GM23338 (cell line): ENCODE measurements at regions not wholly inside any gene's neighbourhood (a gene's known extent, or its start where the extent isn't known, plus 50 kb on each side); places are given as distances from the start of the nearest gene placed in this dataset.

ENCODE experiments used
- ATAC-seq: fragments of 200-7000 bp; cut with Tn5 transposase; 3 replicates; pipeline ENCODE4 v1.9.1; 2020
- DNase-seq: peaks from one replicate; pipeline ENCODE4 v3.0.0-alpha.2; 2015; ENCODE audit warnings: low spot score
- H2AFZ ChIP-seq: fragments of 200-600 bp; sonication (generic); 2 replicates; pipeline ENCODE4 v1.8.0; 2016; ENCODE audit warnings: antibody characterized with exemption, mild to moderate bottlenecking, moderate library complexity
- H3F3A ChIP-seq: fragments of 200-600 bp; sonication (generic); replicated peaks from 2 replicates; pipeline ENCODE4 v1.8.0; 2017; ENCODE audit warnings: antibody characterized with exemption, mixed run types, low read depth
- H3K27ac ChIP-seq: fragments of 200-600 bp; sonication (generic); 2 replicates; pipeline ENCODE4 v1.6.1; 2016; ENCODE audit warnings: low read depth
- H3K27me3 ChIP-seq: fragments of 200-600 bp; sonication (generic); 2 replicates; pipeline ENCODE4 v1.8.0; 2016; ENCODE audit warnings: mild to moderate bottlenecking, mixed run types, moderate library complexity; ENCODE audit not compliant: insufficient read depth
- H3K36me3 ChIP-seq: fragments of 200-600 bp; sonication (generic); 2 replicates; pipeline ENCODE4 v1.8.0; 2016; ENCODE audit warnings: mild to moderate bottlenecking; ENCODE audit not compliant: insufficient read depth
- H3K4me1 ChIP-seq: fragments of 200-600 bp; sonication (generic); 2 replicates; pipeline ENCODE4 v1.8.0; 2016; ENCODE audit warnings: mild to moderate bottlenecking, moderate library complexity; ENCODE audit not compliant: insufficient read depth
- H3K4me2 ChIP-seq: fragments of 200-600 bp; sonication (generic); 2 replicates; pipeline ENCODE4 v1.7.1; 2017; ENCODE audit warnings: mixed run types
- H3K4me3 ChIP-seq: fragments of 200-600 bp; sonication (generic); 2 replicates; pipeline ENCODE4 v1.6.1; 2016; ENCODE audit warnings: mixed run types
- H3K79me2 ChIP-seq: fragments of 200-600 bp; sonication (generic); replicated peaks from 2 replicates; pipeline ENCODE4 v1.8.0; 2017; ENCODE audit warnings: mild to moderate bottlenecking; ENCODE audit not compliant: insufficient read depth
- H3K9me2 ChIP-seq: fragments of 200-600 bp; sonication (generic); 2 replicates; pipeline ENCODE4 v1.8.0; 2017; ENCODE audit not compliant: insufficient read depth
- H4K20me1 ChIP-seq: fragments of 200-600 bp; sonication (generic); replicated peaks from 2 replicates; pipeline ENCODE4 v1.8.0; 2017; ENCODE audit warnings: mild to moderate bottlenecking; ENCODE audit not compliant: insufficient read depth
- H3K27ac Mint-ChIP-seq: 2 replicates; pipeline ENCODE4 v1.8.0; 2020; ENCODE audit warnings: inconsistent platforms, mild to moderate bottlenecking, moderate library complexity, mixed read lengths
- H3K27me3 Mint-ChIP-seq: 3 replicates; pipeline ENCODE4 v1.8.0; 2022; ENCODE audit warnings: low read depth, mild to moderate bottlenecking, moderate library complexity, mixed read lengths, inconsistent platforms; ENCODE audit not compliant: insufficient read depth, poor library complexity
- H3K36me3 Mint-ChIP-seq: 3 replicates; pipeline ENCODE4 v1.8.0; 2021; ENCODE audit warnings: low read depth, mild to moderate bottlenecking, inconsistent platforms, moderate library complexity, mixed read lengths
- H3K4me1 Mint-ChIP-seq: 3 replicates; pipeline ENCODE4 v1.8.0; 2020; ENCODE audit warnings: mild to moderate bottlenecking, inconsistent platforms, mixed read lengths
- H3K4me3 Mint-ChIP-seq: 3 replicates; pipeline ENCODE4 v1.8.0; 2021; ENCODE audit warnings: moderate library complexity, mild to moderate bottlenecking, inconsistent platforms, mixed read lengths
- H3K9me3 Mint-ChIP-seq: 3 replicates; pipeline ENCODE4 v1.8.0; 2020; ENCODE audit warnings: moderate library complexity, mild to moderate bottlenecking, inconsistent platforms, mixed read lengths
- CREB1 ChIP-seq: fragments of 250-450 bp; sonication (Bioruptor Pico); IDR thresholded peaks from 2 replicates; pipeline ENCODE4 v1.5.0; 2020; ENCODE audit warnings: low read depth, mild to moderate bottlenecking, moderate library complexity
- CTCF ChIP-seq, 2 experiments: fragments of 200-600 bp in 1 of 2; sonication (generic) in 1 of 2; conservative IDR thresholded peaks; 2 replicates each; pipeline versions ENCODE4 v1.5.1 to v1.6.1; 2016 to 2017; ENCODE audit warnings: antibody characterized with exemption in 2 of 2, low read depth in 2 of 2, mild to moderate bottlenecking in 2 of 2, moderate library complexity in 1 of 2
- ETS1 ChIP-seq: IDR thresholded peaks from 2 replicates; pipeline ENCODE4 v1.6.1; 2016; ENCODE audit warnings: antibody characterized with exemption
- EZH2 ChIP-seq: fragments of 200-600 bp; sonication (generic); IDR thresholded peaks from one replicate; pipeline ENCODE4 v1.8.0; 2017; ENCODE audit warnings: antibody characterized with exemption, mild to moderate bottlenecking, low read depth; ENCODE audit not compliant: unreplicated experiment
- EZH2phosphoT487 ChIP-seq: fragments of 200-600 bp; sonication (generic); IDR thresholded peaks from one replicate; pipeline ENCODE4 v1.8.1; 2018; ENCODE audit warnings: antibody characterized with exemption; ENCODE audit not compliant: unreplicated experiment
- JUNB ChIP-seq: IDR thresholded peaks from one replicate; pipeline ENCODE4 v1.6.1; 2016; ENCODE audit warnings: antibody characterized with exemption; ENCODE audit not compliant: unreplicated experiment
- NANOG ChIP-seq: IDR thresholded peaks from 2 replicates; pipeline ENCODE4 v1.6.1; 2016; ENCODE audit warnings: antibody characterized with exemption, borderline replicate concordance
- POLR2AphosphoS5 ChIP-seq: IDR thresholded peaks from 2 replicates; pipeline ENCODE4 v1.6.1; 2016; ENCODE audit warnings: antibody characterized with exemption, low read depth
- REST ChIP-seq: IDR thresholded peaks from one replicate; pipeline ENCODE4 v1.6.1; 2018; ENCODE audit warnings: antibody characterized with exemption; ENCODE audit not compliant: unreplicated experiment
- STAT1 ChIP-seq: IDR thresholded peaks from one replicate; pipeline ENCODE4 v1.6.1; 2016; ENCODE audit warnings: antibody characterized with exemption; ENCODE audit not compliant: unreplicated experiment
- ZNF114 ChIP-seq: fragments of 250-450 bp; sonication (Bioruptor Pico); IDR thresholded peaks from 2 replicates; pipeline ENCODE4 v1.5.0; 2020; ENCODE audit warnings: mild to moderate bottlenecking, moderate library complexity
- ZNF331 ChIP-seq: fragments of 250-450 bp; sonication (Bioruptor Pico); IDR thresholded peaks from 2 replicates; pipeline ENCODE4 v1.5.0; 2020; ENCODE audit warnings: low read depth, mild to moderate bottlenecking, moderate library complexity

GRCh38 chr18:61272793-61273192, 60.4 kb upstream of the CDH20 start (continued):
- no peak for TF ChIP-seq STAT1
- no peak for TF ChIP-seq JUNB
- no peak for TF ChIP-seq EZH2
- no peak for TF ChIP-seq POLR2AphosphoS5
- no peak for TF ChIP-seq ETS1
- no peak for TF ChIP-seq EZH2phosphoT487
- TF ChIP-seq NANOG, result no peak
- no peak for TF ChIP-seq ZNF114 (CRISPR knock-in tag)
- no peak for TF ChIP-seq CTCF (conservative IDR thresholded peaks at IDR 0.05; ENCODE audit: low read depth in 2 of 2)

GRCh38 chr18:61273533-61273932, 59.7 kb upstream of the CDH20 start:
- no peak overlapping the region for H3K27ac Mint-ChIP-seq
- Histone ChIP-seq H3K4me2 (0 out of 2 replicates have a peak overlapping the region, but pooled peaks have one; percentile 3), H3K4me3 (no peak overlapping the region), H3K27me3 (peaks cover 25% of the 10 kb centered on the region), H3K27ac (no peak overlapping the region), H3K36me3 (no peaks in the 10 kb centered on the region), H3K9me2 (peaks cover 2% of the 10 kb centered on the region; the same call in 1 of the 2 replicates), H3F3A (no peaks in the 10 kb centered on the region), H2AFZ (no peak overlapping the region), H3K4me1 (peaks cover 14% of the 10 kb centered on the region; the same call in 1 of the 2 replicates), H4K20me1 (no peaks in the 10 kb centered on the region), H3K79me2 (no peaks in the 10 kb centered on the region)
- no peaks in the 10 kb centered on the region for H3K36me3 Mint-ChIP-seq
- DNase-seq (no peak), ATAC-seq (no peak)
- H3K9me3 Mint-ChIP-seq, result peaks cover under 1% of the 10 kb centered on the region; the same call in 1 of the 3 replicates
- no peak overlapping the region for H3K4me3 Mint-ChIP-seq
- H3K4me1 Mint-ChIP-seq, result peaks cover 22% of the 10 kb centered on the region
- peaks cover 4% of the 10 kb centered on the region for H3K27me3 Mint-ChIP-seq
- TF ChIP-seq NANOG (no peak), ZNF114 (CRISPR knock-in tag) (no peak), ETS1 (no peak), JUNB (no peak), CTCF (conservative IDR thresholded peaks at IDR 0.05; ENCODE audit: low read depth in 2 of 2) (no peak), ZNF331 (CRISPR knock-in tag) (no peak), CREB1 (CRISPR knock-in tag) (no peak), EZH2 (no peak), REST (no peak), EZH2phosphoT487 (no peak), POLR2AphosphoS5 (no peak)
